ENCODE measurements at regions not wholly inside any gene's neighbourhood (a gene's known extent, or its start where the extent isn't known, plus 50 kb on each side); places are given as distances from the start of the nearest gene placed in this dataset.

DNA sequence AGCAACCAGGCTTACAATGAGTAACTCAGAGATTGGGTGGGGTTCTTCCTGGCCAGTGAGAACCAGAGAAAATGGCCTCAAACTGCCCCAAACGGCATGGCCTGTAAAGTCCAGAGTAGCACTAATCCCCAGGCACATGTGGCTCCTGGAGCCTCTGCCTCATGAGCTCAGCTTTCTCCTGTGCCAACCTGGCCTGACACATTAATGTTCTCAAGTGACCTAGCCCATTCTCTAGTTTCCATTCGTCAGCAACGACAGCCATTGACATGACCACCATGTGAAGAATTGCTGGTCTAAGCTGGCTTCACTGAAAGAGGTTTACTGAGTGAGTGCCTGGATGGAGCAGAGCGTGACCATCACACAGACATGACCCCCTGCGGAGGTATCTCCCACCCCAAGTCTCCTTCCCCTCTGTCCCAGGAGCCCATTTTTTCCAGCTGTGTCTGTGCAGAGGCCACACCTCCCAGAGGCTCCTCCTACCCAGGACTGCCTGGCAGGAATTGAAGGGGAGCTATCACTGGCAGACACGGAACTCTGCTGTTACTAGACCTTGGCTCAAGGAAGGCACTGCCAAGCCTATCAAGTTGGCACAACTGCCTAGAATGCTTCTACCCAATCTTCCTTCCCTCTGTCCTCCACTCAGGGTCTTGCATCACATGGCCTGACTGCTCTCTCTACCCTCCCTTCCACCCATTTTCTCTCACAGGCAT, 59.0 kb upstream of the BOD1 start:
- H3K27me3 ChIP-seq (ENCODE audit: insufficient read depth, low read length), result no peaks in the 10 kb centered on the region
- no peak overlapping the region for H3K4me2 ChIP-seq (ENCODE audit: insufficient read depth, insufficient read length, low read length)
- H3K27ac ChIP-seq (ENCODE audit: insufficient read length, low read depth, low read length), result no peak overlapping the region
- no peak overlapping the region for H2BK5ac ChIP-seq (ENCODE audit: insufficient read length, low read length)
- peaks cover 37 to 44% of the 10 kb centered on the region in 2 experiments for H3K4me1 Mint-ChIP-seq
- H3K9me3 ChIP-seq (ENCODE audit: control insufficient read depth, low read depth, low read length), result peaks cover 10% of the 10 kb centered on the region
- H3K23ac ChIP-seq (ENCODE audit: insufficient read length, low read depth, low read length), result no peak overlapping the region
- H4K5ac ChIP-seq (ENCODE audit: insufficient read length, low read depth, low read length), result no peak overlapping the region
- peaks cover 15% of the 10 kb centered on the region for H3K27me3 Mint-ChIP-seq (ENCODE audit: low read depth)
- no peak overlapping the region for H3K9ac ChIP-seq (ENCODE audit: extremely low read depth, insufficient read length, low read length)
- H3K56ac ChIP-seq (ENCODE audit: insufficient read length, low read depth, low read length), result no peak overlapping the region
- no peaks in the 10 kb centered on the region for H3K23me2 ChIP-seq (ENCODE audit: insufficient read length, low read depth, low read length, poor library complexity, severe bottlenecking)
- H2AFZ ChIP-seq (ENCODE audit: low read length), result no peak overlapping the region
- no peak overlapping the region for H4K91ac ChIP-seq (ENCODE audit: insufficient read length, low read depth, low read length)
- peak overlapping the region in 2 of 3 experiments; percentile 27 to 46; a peak in 3 of 7 replicates for H3K27ac Mint-ChIP-seq
- H3K79me2 ChIP-seq (ENCODE audit: insufficient read depth, low read length), result no peaks in the 10 kb centered on the region
- no peak overlapping the region for H3K4me3 Mint-ChIP-seq
- no peak overlapping the region for H2BK120ac ChIP-seq (ENCODE audit: low read depth, low read length, poor library complexity, severe bottlenecking)
- H3K4me1 ChIP-seq (ENCODE audit: insufficient read depth, low read length), result peaks cover 4% of the 10 kb centered on the region; the same call in 1 of the 2 replicates
- H3K79me1 ChIP-seq (ENCODE audit: insufficient read depth, low read depth, low read length, poor library complexity, severe bottlenecking), result no peaks in the 10 kb centered on the region
- no peaks in the 10 kb centered on the region for H4K20me1 ChIP-seq (ENCODE audit: control insufficient read depth, insufficient read depth, insufficient read length)
- H3K9me3 Mint-ChIP-seq, result peaks cover 28 to 41% of the 10 kb centered on the region in 2 experiments
- no peak overlapping the region for H3K14ac ChIP-seq (ENCODE audit: insufficient read depth, low read length)
- H3T11ph ChIP-seq (ENCODE audit: low read length), result no peak overlapping the region
- peak; percentile 18 for DNase-seq
- H3K18ac ChIP-seq (ENCODE audit: insufficient read length, low read depth, low read length), result no peak overlapping the region
- no peak overlapping the region for H2BK15ac ChIP-seq (ENCODE audit: low read depth, low read length)
- no peak overlapping the region for H3K4ac ChIP-seq (ENCODE audit: low read depth, low read length)
- no peak overlapping the region for H2AK5ac ChIP-seq (ENCODE audit: insufficient read length, low read length)
- no CpG with 5 or more reads among the region's 6 CpGs for whole genome bisulfite sequencing (ENCODE audit: extremely low coverage, insufficient read length, low lambda C conversion rate)
- TF ChIP-seq, protein P1, sequence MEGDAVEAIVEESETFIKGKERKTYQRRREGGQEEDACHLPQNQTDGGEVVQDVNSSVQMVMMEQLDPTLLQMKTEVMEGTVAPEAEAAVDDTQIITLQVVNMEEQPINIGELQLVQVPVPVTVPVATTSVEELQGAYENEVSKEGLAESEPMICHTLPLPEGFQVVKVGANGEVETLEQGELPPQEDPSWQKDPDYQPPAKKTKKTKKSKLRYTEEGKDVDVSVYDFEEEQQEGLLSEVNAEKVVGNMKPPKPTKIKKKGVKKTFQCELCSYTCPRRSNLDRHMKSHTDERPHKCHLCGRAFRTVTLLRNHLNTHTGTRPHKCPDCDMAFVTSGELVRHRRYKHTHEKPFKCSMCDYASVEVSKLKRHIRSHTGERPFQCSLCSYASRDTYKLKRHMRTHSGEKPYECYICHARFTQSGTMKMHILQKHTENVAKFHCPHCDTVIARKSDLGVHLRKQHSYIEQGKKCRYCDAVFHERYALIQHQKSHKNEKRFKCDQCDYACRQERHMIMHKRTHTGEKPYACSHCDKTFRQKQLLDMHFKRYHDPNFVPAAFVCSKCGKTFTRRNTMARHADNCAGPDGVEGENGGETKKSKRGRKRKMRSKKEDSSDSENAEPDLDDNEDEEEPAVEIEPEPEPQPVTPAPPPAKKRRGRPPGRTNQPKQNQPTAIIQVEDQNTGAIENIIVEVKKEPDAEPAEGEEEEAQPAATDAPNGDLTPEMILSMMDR (conservative IDR thresholded peaks at IDR 0.05), result no peak
- no peak overlapping the region for H2BK12ac ChIP-seq (ENCODE audit: insufficient read length, low read depth, low read length)
- no peak overlapping the region for H4K8ac ChIP-seq (replicated peaks; ENCODE audit: insufficient read length, low read depth, low read length)
- no peak overlapping the region for H2BK20ac ChIP-seq (ENCODE audit: low read depth, low read length, poor library complexity, severe bottlenecking)
- peaks cover 24 to 52% (median 40%) of the 10 kb centered on the region in 3 experiments for H3K36me3 Mint-ChIP-seq (ENCODE audit: insufficient read depth in 1 of 3, low read depth in 3 of 3)

Measured in H9 (cell line).